Esophagus squamous epithelium (tissue), 5 donors: ENCODE measurements at regions not wholly inside any gene's neighbourhood (a gene's known extent, or its start where the extent isn't known, plus 50 kb on each side); places are given as distances from the start of the nearest gene placed in this dataset.

Experiments used
- DNase-seq: peaks from one replicate; lab custom pipeline; 2025; lab: John Stamatoyannopoulos, UW
- H3K27ac ChIP-seq, 4 donors: fragments of 200-600 bp; sonication (generic); one replicate each; pipeline ENCODE4 v1.5.1; 2016 to 2019; ENCODE audit warnings: mild to moderate bottlenecking in 1 of 4
- H3K27me3 ChIP-seq, 4 donors: fragments of 200-600 bp; sonication (generic); 1 replicate in 3 of 4; 2 replicates in 1 of 4; pipeline versions ENCODE4 v1.5.1 to v1.6.0; 2017 to 2021; ENCODE audit warnings: antibody characterized with exemption in 1 of 4
- H3K36me3 ChIP-seq, 3 donors: fragments of 200-600 bp; sonication (generic); one replicate each; pipeline ENCODE4 v1.5.1; 2016 to 2019
- H3K4me1 ChIP-seq, 3 donors: fragments of 200-600 bp; sonication (generic); one replicate each; pipeline ENCODE4 v1.5.1; 2017 to 2019
- H3K4me3 ChIP-seq, 4 donors: fragments of 200-600 bp; sonication (generic); 1 replicate in 3 of 4; 2 replicates in 1 of 4; pipeline ENCODE4 v1.5.1; 2016 to 2019; ENCODE audit warnings: mild to moderate bottlenecking in 2 of 4, moderate library complexity in 1 of 4
- H3K9me3 ChIP-seq, 3 donors: fragments of 200-600 bp; sonication (generic); one replicate each; pipeline ENCODE4 v1.5.1; 2016 to 2019
- CTCF ChIP-seq, 6 experiments: fragments of 450-650 bp in 4 of 6; fragments of 200-600 bp in 2 of 6; sonication (generic) in 2 of 6; IDR thresholded peaks; one replicate each; pipeline ENCODE4 v1.5.1; 2016 to 2019; ENCODE audit warnings: antibody characterized with exemption in 6 of 6, mild to moderate bottlenecking in 4 of 6, moderate library complexity in 4 of 6
- POLR2A ChIP-seq, 4 donors: fragments of 450-650 bp; IDR thresholded peaks; one replicate each; pipeline ENCODE4 v1.6.1; 2017; ENCODE audit warnings: antibody characterized with exemption in 4 of 4, mild to moderate bottlenecking in 4 of 4, moderate library complexity in 3 of 4
- WGBS, 2 donors: methylation state at CpG; one replicate each; pipeline ENCODE4 v1.1.5; 2018; 5-methylcytosine and 5-hydroxymethylcytosine counted together
- intact Hi-C: fragments of 100-400 bp; cut with DNase I; formaldehyde crosslinking; loops from one replicate; pipeline ENCODE4 v1.15.0; 2022
- donor health status: DM: yes; HTN: yes; CAD: no.

- Histone ChIP-seq H3K27ac (no peak overlapping the region), H3K27me3 (no peaks in the 10 kb centered on the region), H3K4me1 (no peaks in the 10 kb centered on the region), H3K36me3 (no peaks in the 10 kb centered on the region), H3K9me3 (no peaks in the 10 kb centered on the region), H3K4me3 (no peak overlapping the region)
- no peak for DNase-seq
- WGBS, 2 donors, result 76 to 82% methylated on average over 4 of the region's 4 CpGs
- TF ChIP-seq POLR2A (IDR thresholded peaks at IDR 0.05), result no peak
- TF ChIP-seq CTCF (IDR thresholded peaks at IDR 0.05), result no peak
- intact Hi-C loops, result no loop called here
Observed at GRCh38 chr18:64888956-64889355, 740.1 kb upstream of the LINC00305 start.

- intact Hi-C loops, result no loop called here
Observed at GRCh38 chr18:64886995-64887394, 738.1 kb upstream of the LINC00305 start.

GRCh38 chr18:64882896-64883295 lies 734.0 kb upstream of the LINC00305 start:
- 29 to 42% methylated on average over 3 of the region's 3 CpGs for WGBS, 2 donors
- intact Hi-C loops, result no loop called here
- H3K4me3 ChIP-seq, result no peak overlapping the region
- H3K4me1 ChIP-seq, result no peaks in the 10 kb centered on the region
- H3K27me3 ChIP-seq, result no peaks in the 10 kb centered on the region
- TF ChIP-seq POLR2A (IDR thresholded peaks at IDR 0.05) (no peak), CTCF (IDR thresholded peaks at IDR 0.05) (no peak)
- H3K36me3 ChIP-seq, result no peaks in the 10 kb centered on the region
- no peak overlapping the region for H3K27ac ChIP-seq
- DNase-seq, result no peak
- H3K9me3 ChIP-seq, result no peaks in the 10 kb centered on the region

More at GRCh38 chr18:64886995-64887394, 738.1 kb upstream of the LINC00305 start:
- no peak for DNase-seq
- Histone ChIP-seq H3K36me3 (no peaks in the 10 kb centered on the region), H3K27me3 (no peaks in the 10 kb centered on the region), H3K4me1 (no peaks in the 10 kb centered on the region), H3K9me3 (no peaks in the 10 kb centered on the region), H3K4me3 (no peak overlapping the region), H3K27ac (no peak overlapping the region)
- WGBS, 2 donors, result 69 to 73% methylated on average over 1 of the region's 1 CpG
- no peak for TF ChIP-seq POLR2A (IDR thresholded peaks at IDR 0.05)
- TF ChIP-seq CTCF (IDR thresholded peaks at IDR 0.05), result no peak

GRCh38 chr18:64876833-64877232 lies 727.9 kb upstream of the LINC00305 start:
- no peak for DNase-seq
- no peaks in the 10 kb centered on the region for H3K27me3 ChIP-seq
- no peak overlapping the region for H3K27ac ChIP-seq
- WGBS, 2 donors, result 52 to 59% methylated on average over 4 of the region's 4 CpGs
- H3K4me3 ChIP-seq, result no peak overlapping the region
- TF ChIP-seq CTCF (IDR thresholded peaks at IDR 0.05), result no peak
- TF ChIP-seq POLR2A (IDR thresholded peaks at IDR 0.05), result no peak
- intact Hi-C loops, result no loop called here
- H3K9me3 ChIP-seq, result no peaks in the 10 kb centered on the region
- H3K4me1 ChIP-seq, result no peaks in the 10 kb centered on the region
- no peaks in the 10 kb centered on the region for H3K36me3 ChIP-seq

- TF ChIP-seq POLR2A (IDR thresholded peaks at IDR 0.05) (no peak), CTCF (IDR thresholded peaks at IDR 0.05) (no peak)
- Histone ChIP-seq H3K4me1 (no peaks in the 10 kb centered on the region), H3K36me3 (no peaks in the 10 kb centered on the region), H3K27me3 (no peaks in the 10 kb centered on the region), H3K9me3 (no peaks in the 10 kb centered on the region), H3K4me3 (no peak overlapping the region), H3K27ac (no peak overlapping the region)
- intact Hi-C loops, result no loop called here
- 72 to 87% methylated on average over 3 of the region's 3 CpGs for WGBS, 2 donors
- no peak for DNase-seq
Observed at GRCh38 chr18:64872710-64873458, 724.0 kb upstream of the LINC00305 start.
